ENCODE measurements at regions not wholly inside any gene's neighbourhood (a gene's known extent, or its start where the extent isn't known, plus 50 kb on each side); places are given as distances from the start of the nearest gene placed in this dataset.
"Not testable (repeated sequence)": the region's sequence is repeated elsewhere in the genome, so short reads cannot be mapped to it uniquely, and the experiment has no call there.

GRCh38 chr14:99033951-99034350, 238.0 kb downstream of the BCL11B start:
- DNase-seq (ENCODE audit: low spot score in 2 of 2) = no peak
- no peaks in the 10 kb centered on the region for H3K27me3 Mint-ChIP-seq
- peaks cover 6% of the 10 kb centered on the region for H3K9me3 Mint-ChIP-seq
- no peaks in the 10 kb centered on the region for H3K36me3 Mint-ChIP-seq
- H3K27ac Mint-ChIP-seq = no peak overlapping the region
- no peak for ATAC-seq (ENCODE audit: low read depth)
- no peak overlapping the region for H3K4me3 Mint-ChIP-seq
- no peaks in the 10 kb centered on the region for H3K4me1 Mint-ChIP-seq

GRCh38 chr14:99034711-99035171, 237.3 kb downstream of the BCL11B start:
- Mint-ChIP-seq H3K9me3 (peaks cover 6% of the 10 kb centered on the region), H3K36me3 (no peaks in the 10 kb centered on the region), H3K27ac (no peak overlapping the region), H3K4me1 (no peaks in the 10 kb centered on the region), H3K4me3 (no peak overlapping the region), H3K27me3 (no peaks in the 10 kb centered on the region)
- ATAC-seq (ENCODE audit: low read depth) = no peak
- no peak for DNase-seq (ENCODE audit: low spot score in 2 of 2)

GRCh38 chr14:99035268-99035667, 236.7 kb downstream of the BCL11B start:
- Mint-ChIP-seq H3K27me3 (no peaks in the 10 kb centered on the region), H3K36me3 (no peaks in the 10 kb centered on the region), H3K4me1 (no peaks in the 10 kb centered on the region), H3K27ac (no peak overlapping the region), H3K9me3 (peaks cover 6% of the 10 kb centered on the region), H3K4me3 (no peak overlapping the region)
- ATAC-seq (ENCODE audit: low read depth) = no peak
- no peak for DNase-seq (ENCODE audit: low spot score in 2 of 2)

- DNase-seq (ENCODE audit: low spot score in 2 of 2) (no peak), ATAC-seq (ENCODE audit: low read depth) (no peak)
- H3K27me3 Mint-ChIP-seq = no peaks in the 10 kb centered on the region
- H3K4me3 Mint-ChIP-seq = no peak overlapping the region
- peaks cover 6% of the 10 kb centered on the region for H3K9me3 Mint-ChIP-seq
- no peaks in the 10 kb centered on the region for H3K4me1 Mint-ChIP-seq
- no peak overlapping the region for H3K27ac Mint-ChIP-seq
- no peaks in the 10 kb centered on the region for H3K36me3 Mint-ChIP-seq
Observed at GRCh38 chr14:99035712-99036610, 236.0 kb downstream of the BCL11B start.

- no peaks in the 10 kb centered on the region for H3K36me3 Mint-ChIP-seq
- H3K27ac Mint-ChIP-seq = no peak overlapping the region
- DNase-seq (ENCODE audit: low spot score in 2 of 2) (no peak), ATAC-seq (ENCODE audit: low read depth) (no peak)
- no peaks in the 10 kb centered on the region for H3K27me3 Mint-ChIP-seq
- no peaks in the 10 kb centered on the region for H3K4me1 Mint-ChIP-seq
- H3K9me3 Mint-ChIP-seq = peaks cover 9% of the 10 kb centered on the region
- H3K4me3 Mint-ChIP-seq = no peak overlapping the region
Observed at GRCh38 chr14:99036611-99037293, 235.2 kb downstream of the BCL11B start.

- H3K36me3 Mint-ChIP-seq; H3K4me1 Mint-ChIP-seq; H3K27me3 Mint-ChIP-seq; DNase-seq (ENCODE audit: low spot score in 2 of 2); ATAC-seq (ENCODE audit: low read depth); H3K27ac Mint-ChIP-seq; H3K4me3 Mint-ChIP-seq; H3K9me3 Mint-ChIP-seq: not testable (repeated sequence)
Observed at GRCh38 chr14:99037326-99037725, 234.7 kb downstream of the BCL11B start.

GRCh38 chr14:99037777-99038430, 234.1 kb downstream of the BCL11B start:
- Mint-ChIP-seq H3K4me1 (no peaks in the 10 kb centered on the region), H3K36me3 (no peaks in the 10 kb centered on the region), H3K27ac (no peak overlapping the region), H3K27me3 (no peaks in the 10 kb centered on the region), H3K9me3 (peaks cover 9% of the 10 kb centered on the region), H3K4me3 (no peak overlapping the region)
- no peak for DNase-seq (ENCODE audit: low spot score in 2 of 2)
- ATAC-seq (ENCODE audit: low read depth) = no peak

GRCh38 chr14:99038431-99038820, 233.6 kb downstream of the BCL11B start:
- Mint-ChIP-seq H3K4me3 (no peak overlapping the region), H3K27ac (no peak overlapping the region), H3K27me3 (no peaks in the 10 kb centered on the region), H3K4me1 (no peaks in the 10 kb centered on the region), H3K9me3 (peaks cover 9% of the 10 kb centered on the region), H3K36me3 (no peaks in the 10 kb centered on the region)
- DNase-seq (ENCODE audit: low spot score in 2 of 2) (no peak), ATAC-seq (ENCODE audit: low read depth) (no peak)

GRCh38 chr14:99039331-99040041, 232.5 kb downstream of the BCL11B start:
- ATAC-seq (ENCODE audit: low read depth) = no peak
- Mint-ChIP-seq H3K36me3 (no peaks in the 10 kb centered on the region), H3K27ac (no peak overlapping the region)

GRCh38 chr14:99040052-99040451, 231.9 kb downstream of the BCL11B start:
- peaks cover 9% of the 10 kb centered on the region for H3K9me3 Mint-ChIP-seq
- H3K27me3 Mint-ChIP-seq = no peaks in the 10 kb centered on the region
- no peaks in the 10 kb centered on the region for H3K36me3 Mint-ChIP-seq
- DNase-seq (ENCODE audit: low spot score in 2 of 2) (no peak), ATAC-seq (ENCODE audit: low read depth) (no peak)
- no peaks in the 10 kb centered on the region for H3K4me1 Mint-ChIP-seq
- H3K27ac Mint-ChIP-seq = no peak overlapping the region
- no peak overlapping the region for H3K4me3 Mint-ChIP-seq

More at GRCh38 chr14:99039331-99040041, 232.5 kb downstream of the BCL11B start:
- H3K4me3 Mint-ChIP-seq = no peak overlapping the region
- no peak for DNase-seq (ENCODE audit: low spot score in 2 of 2)
- H3K27me3 Mint-ChIP-seq = no peaks in the 10 kb centered on the region
- no peaks in the 10 kb centered on the region for H3K4me1 Mint-ChIP-seq
- peaks cover 6% of the 10 kb centered on the region for H3K9me3 Mint-ChIP-seq

GRCh38 chr14:99040711-99041110, 231.3 kb downstream of the BCL11B start:
- H3K4me1 Mint-ChIP-seq = no peaks in the 10 kb centered on the region
- H3K27me3 Mint-ChIP-seq = no peaks in the 10 kb centered on the region
- ATAC-seq (ENCODE audit: low read depth) (no peak), DNase-seq (ENCODE audit: low spot score in 2 of 2) (no peak)
- no peaks in the 10 kb centered on the region for H3K36me3 Mint-ChIP-seq
- H3K4me3 Mint-ChIP-seq = no peak overlapping the region
- H3K27ac Mint-ChIP-seq = no peak overlapping the region
- H3K9me3 Mint-ChIP-seq = peaks cover 8% of the 10 kb centered on the region

GRCh38 chr14:99041141-99041819, 230.7 kb downstream of the BCL11B start:
- no peak for DNase-seq (ENCODE audit: low spot score in 2 of 2)
- ATAC-seq (ENCODE audit: low read depth) = no peak
- H3K9me3 Mint-ChIP-seq = peaks cover 8% of the 10 kb centered on the region
- H3K4me1 Mint-ChIP-seq = no peaks in the 10 kb centered on the region
- no peaks in the 10 kb centered on the region for H3K27me3 Mint-ChIP-seq
- H3K27ac Mint-ChIP-seq = no peak overlapping the region
- H3K4me3 Mint-ChIP-seq = no peak overlapping the region
- no peaks in the 10 kb centered on the region for H3K36me3 Mint-ChIP-seq

GRCh38 chr14:99041820-99042174, 230.2 kb downstream of the BCL11B start:
- ATAC-seq (ENCODE audit: low read depth) = no peak
- H3K27ac Mint-ChIP-seq = no peak overlapping the region
- no peaks in the 10 kb centered on the region for H3K27me3 Mint-ChIP-seq
- no peaks in the 10 kb centered on the region for H3K4me1 Mint-ChIP-seq
- no peak overlapping the region for H3K4me3 Mint-ChIP-seq
- peaks cover 8% of the 10 kb centered on the region for H3K9me3 Mint-ChIP-seq
- no peak for DNase-seq (ENCODE audit: low spot score in 2 of 2)
- no peaks in the 10 kb centered on the region for H3K36me3 Mint-ChIP-seq
